H1 (cell line): ENCODE measurements at regions not wholly inside any gene's neighbourhood (a gene's known extent, or its start where the extent isn't known, plus 50 kb on each side); places are given as distances from the start of the nearest gene placed in this dataset.

ENCODE experiments used
- CTCF ChIA-PET: fragments of 300-600 bp; sonication (Branson Sonifier 250); formaldehyde crosslinking; loops from one replicate; lab custom pipeline; 2021; ENCODE audit not compliant: partially characterized antibody; lab: Charles Lee
- POLR2A ChIA-PET: fragments of 300-600 bp; sonication (Branson Sonifier 250); formaldehyde crosslinking; loops from one replicate; lab custom pipeline; 2021; ENCODE audit warnings: inconsistent platforms; ENCODE audit not compliant: partially characterized antibody; lab: Charles Lee
- DNase-seq, 2 experiments: peaks; one replicate each; pipeline versions ENCODE4 v3.0.0 to v3.0.0-alpha.2; 2010 to 2022; ENCODE audit warnings: low spot score in 2 of 2, low read depth in 1 of 2, mixed read lengths in 1 of 2
- FAIRE-seq: peaks from 2 replicates; lab custom pipeline; 2011; peaks lifted over from hg19 to GRCh38; lab: Jason Lieb, UNC
- H2AFZ ChIP-seq: 2 replicates; pipeline ENCODE4 v1.8.1; 2012; ENCODE audit warnings: low read length, inconsistent platforms
- H2AK5ac ChIP-seq: 2 replicates; pipeline ENCODE4 v1.6.1; 2013; ENCODE audit warnings: low read depth, low read length
- H2BK120ac ChIP-seq: replicated peaks from 2 replicates; pipeline ENCODE3; 2013; ENCODE audit warnings: low read depth, low read length, inconsistent platforms
- H2BK12ac ChIP-seq: 2 replicates; pipeline ENCODE4 v1.6.1; 2013; ENCODE audit warnings: low read depth, low read length
- H2BK15ac ChIP-seq: 2 replicates; pipeline ENCODE4 v1.6.1; 2013; ENCODE audit warnings: low read length
- H2BK20ac ChIP-seq: 2 replicates; pipeline ENCODE4 v1.6.1; 2013; ENCODE audit warnings: low read length
- H2BK5ac ChIP-seq: 2 replicates; pipeline ENCODE4 v1.6.1; 2013; ENCODE audit warnings: low read depth, low read length
- H3K14ac ChIP-seq: 2 replicates; pipeline ENCODE4 v1.6.1; 2013; ENCODE audit warnings: inconsistent platforms; ENCODE audit not compliant: insufficient read length
- H3K18ac ChIP-seq: 2 replicates; pipeline ENCODE4 v1.6.1; 2013; ENCODE audit warnings: low read length; ENCODE audit errors: extremely low read depth
- H3K23ac ChIP-seq: 2 replicates; pipeline ENCODE4 v1.6.1; 2013; ENCODE audit warnings: inconsistent platforms; ENCODE audit not compliant: insufficient read length
- H3K23me2 ChIP-seq: 2 replicates; pipeline ENCODE4 v1.6.1; 2013; ENCODE audit warnings: low read depth, low read length
- H3K27ac ChIP-seq: 2 replicates; pipeline ENCODE4 v1.6.1; 2011; ENCODE audit warnings: low read depth, low read length, inconsistent platforms
- H3K27me3 ChIP-seq, 4 experiments: replicated peaks in 1 of 4; 1 replicate in 1 of 4; 2 replicates in 3 of 4; pipeline versions ENCODE4 v1.6.1 to v1.8.1; 2011 to 2013; ENCODE audit warnings: low read length in 3 of 4, mild to moderate bottlenecking in 3 of 4, inconsistent platforms in 2 of 4, mixed read lengths in 2 of 4, moderate library complexity in 1 of 4; ENCODE audit not compliant: control insufficient read depth in 3 of 4, insufficient read depth in 3 of 4; ENCODE audit errors: extremely low read depth in 1 of 4
- H3K36me3 ChIP-seq, 4 experiments: 2 replicates each; pipeline versions ENCODE4 v1.6.1 to v1.8.1; 2011 to 2013; ENCODE audit warnings: mild to moderate bottlenecking in 4 of 4, low read length in 3 of 4, moderate library complexity in 2 of 4, control low read depth in 1 of 4, inconsistent platforms in 1 of 4; ENCODE audit not compliant: insufficient read depth in 4 of 4, control insufficient read depth in 2 of 4
- H3K4ac ChIP-seq: replicated peaks from 2 replicates; pipeline ENCODE3; 2013; ENCODE audit warnings: low read length, low read depth, mixed read lengths, inconsistent platforms; ENCODE audit not compliant: insufficient read length
- H3K4me1 ChIP-seq, 4 experiments: replicated peaks in 1 of 4; 1 replicate in 1 of 4; 2 replicates in 3 of 4; pipeline versions ENCODE4 v1.6.1 to v1.8.1; 2011 to 2013; ENCODE audit warnings: low read length in 3 of 4, inconsistent platforms in 2 of 4, mixed read lengths in 1 of 4; ENCODE audit not compliant: insufficient read depth in 4 of 4, control insufficient read depth in 3 of 4
- H3K4me2 ChIP-seq, 2 experiments: 2 replicates each; pipeline versions ENCODE4 v1.6.1 to v1.8.1; 2011 to 2013; ENCODE audit warnings: low read depth in 2 of 2, low read length in 2 of 2, control low read depth in 1 of 2, inconsistent platforms in 1 of 2, mild to moderate bottlenecking in 1 of 2; ENCODE audit not compliant: insufficient read depth in 1 of 2
- H3K4me3 ChIP-seq, 4 experiments: fragments of 200-600, 300-600 bp in 1 of 4; sonication (generic), shearing (Covaris generic), sonication (Bioruptor Twin) in 1 of 4; 2 replicates each; pipeline versions ENCODE4 v1.5.1 to v1.8.1; 2011 to 2016; ENCODE audit warnings: low read length in 4 of 4, low read depth in 3 of 4, control low read depth in 2 of 4, inconsistent platforms in 2 of 4, mild to moderate bottlenecking in 2 of 4, mixed read lengths in 1 of 4, moderate library complexity in 1 of 4; ENCODE audit not compliant: insufficient read depth in 2 of 4; ENCODE audit errors: extremely low read depth in 1 of 4
- H3K56ac ChIP-seq: replicated peaks from 2 replicates; pipeline ENCODE3; 2013; ENCODE audit warnings: low read depth, mild to moderate bottlenecking, mixed read lengths, low read length, inconsistent platforms; ENCODE audit not compliant: insufficient read length
- H3K79me1 ChIP-seq: 2 replicates; pipeline ENCODE4 v1.6.1; 2013; ENCODE audit warnings: low read depth, low read length, control low read depth
- H3K79me2 ChIP-seq, 2 experiments: 2 replicates each; pipeline versions ENCODE4 v1.6.1 to v1.8.1; 2012 to 2013; ENCODE audit warnings: low read length in 2 of 2, mild to moderate bottlenecking in 2 of 2, inconsistent platforms in 1 of 2; ENCODE audit not compliant: insufficient read depth in 2 of 2, control insufficient read depth in 1 of 2
- H3K9ac ChIP-seq, 4 experiments: replicated peaks in 1 of 4; 1 replicate in 1 of 4; 2 replicates in 3 of 4; pipeline versions ENCODE4 v1.6.1 to v1.8.1; 2011 to 2013; ENCODE audit warnings: low read depth in 3 of 4, low read length in 3 of 4, control low read depth in 2 of 4, mild to moderate bottlenecking in 2 of 4, moderate library complexity in 2 of 4, inconsistent platforms in 1 of 4; ENCODE audit errors: extremely low read depth in 1 of 4
- H3K9me3 ChIP-seq, 2 experiments: 2 replicates each; pipeline versions ENCODE4 v1.6.1 to v1.8.1; 2012 to 2013; ENCODE audit warnings: mild to moderate bottlenecking in 2 of 2, moderate library complexity in 2 of 2, control low read depth in 1 of 2, inconsistent platforms in 1 of 2, low read depth in 1 of 2, low read length in 1 of 2, mixed read lengths in 1 of 2; ENCODE audit not compliant: insufficient read depth in 2 of 2
- H4K20me1 ChIP-seq, 2 experiments: replicated peaks in 1 of 2; 2 replicates each; pipeline versions ENCODE3 to v1.8.1; 2011 to 2013; ENCODE audit warnings: inconsistent platforms in 2 of 2, low read length in 2 of 2, mild to moderate bottlenecking in 1 of 2; ENCODE audit not compliant: insufficient read depth in 2 of 2, control insufficient read depth in 1 of 2
- H4K5ac ChIP-seq: 2 replicates; pipeline ENCODE4 v1.6.1; 2013; ENCODE audit warnings: low read length, low read depth, mixed read lengths, inconsistent platforms; ENCODE audit not compliant: insufficient read length
- H4K8ac ChIP-seq: 2 replicates; pipeline ENCODE4 v1.8.0; 2013; ENCODE audit warnings: mild to moderate bottlenecking, moderate library complexity, low read length, inconsistent platforms; ENCODE audit not compliant: insufficient read depth; ENCODE audit errors: extremely low read depth
- H4K91ac ChIP-seq: replicated peaks from 2 replicates; pipeline ENCODE3; 2013; ENCODE audit warnings: low read length, mixed read lengths, inconsistent platforms; ENCODE audit not compliant: insufficient read length
- WGBS, 2 experiments: shearing (Covaris generic) in 1 of 2; methylation state at CpG; one replicate each; pipeline versions ENCODE4 v1.1.6 to v1.1.7; 2013 to 2015; ENCODE audit warnings: low lambda C conversion rate in 2 of 2, mixed read lengths in 2 of 2, inconsistent platforms in 1 of 2, low coverage in 1 of 2, missing lambda C conversion rate in 1 of 2; ENCODE audit not compliant: insufficient replicate concordance in 2 of 2, insufficient coverage in 1 of 2, insufficient read length in 1 of 2; ENCODE audit errors: extremely low coverage in 1 of 2, missing lambda C conversion rate in 1 of 2; 5-methylcytosine and 5-hydroxymethylcytosine counted together

GRCh38 chr9:108477529-108478006 lies 378.2 kb downstream of the ACTL7B start:
- H3K23me2 ChIP-seq, result no peaks in the 10 kb centered on the region
- H3K4me2 ChIP-seq, result no peak overlapping the region
- no peak overlapping the region for H3K56ac ChIP-seq
- H2AFZ ChIP-seq, result no peak overlapping the region
- no peak overlapping the region for H4K8ac ChIP-seq
- no peak overlapping the region for H3K14ac ChIP-seq
- no peak overlapping the region for H3K27ac ChIP-seq
- H4K20me1 ChIP-seq, result no peaks in the 10 kb centered on the region
- H2BK120ac ChIP-seq, result no peak overlapping the region
- no peak overlapping the region for H2BK20ac ChIP-seq
- no peak overlapping the region for H4K5ac ChIP-seq
- no peak for DNase-seq
- no peak overlapping the region for H3K4me3 ChIP-seq
- no peak overlapping the region for H2BK12ac ChIP-seq
- WGBS, 2 experiments, result 98% methylated on average over 6 of the region's 6 CpGs; no CpG with 5 or more reads in 1 of the 2 experiments
- FAIRE-seq, result no peak
- no peaks in the 10 kb centered on the region for H3K9me3 ChIP-seq
- CTCF ChIA-PET, result interaction anchor here (3.6 kb wide), 1 partner anchor 10 kb away, joined by 13 read pairs; no protein-coding TSS in a partner anchor
- H3K4me1 ChIP-seq, result peaks cover 0 to 6% (median 2%) of the 10 kb centered on the region in 4 experiments; a peak in 1 of 7 replicates
- H3K79me1 ChIP-seq, result no peaks in the 10 kb centered on the region
- no peak overlapping the region for H2AK5ac ChIP-seq
- H3K4ac ChIP-seq, result no peak overlapping the region
- H3K9ac ChIP-seq, result no peak overlapping the region
- H3K23ac ChIP-seq, result no peak overlapping the region
- no peaks in the 10 kb centered on the region for H3K79me2 ChIP-seq
- no peak overlapping the region for H2BK5ac ChIP-seq
- H2BK15ac ChIP-seq, result no peak overlapping the region
- H3K36me3 ChIP-seq, result no peaks in the 10 kb centered on the region
- no peak overlapping the region for H4K91ac ChIP-seq
- H3K18ac ChIP-seq, result no peak overlapping the region
- H3K27me3 ChIP-seq, result no peaks in the 10 kb centered on the region
- POLR2A ChIA-PET, result no interaction called here
